ENCODE measurements at regions not wholly inside any gene's neighbourhood (a gene's known extent, or its start where the extent isn't known, plus 50 kb on each side); places are given as distances from the start of the nearest gene placed in this dataset.

DNA sequence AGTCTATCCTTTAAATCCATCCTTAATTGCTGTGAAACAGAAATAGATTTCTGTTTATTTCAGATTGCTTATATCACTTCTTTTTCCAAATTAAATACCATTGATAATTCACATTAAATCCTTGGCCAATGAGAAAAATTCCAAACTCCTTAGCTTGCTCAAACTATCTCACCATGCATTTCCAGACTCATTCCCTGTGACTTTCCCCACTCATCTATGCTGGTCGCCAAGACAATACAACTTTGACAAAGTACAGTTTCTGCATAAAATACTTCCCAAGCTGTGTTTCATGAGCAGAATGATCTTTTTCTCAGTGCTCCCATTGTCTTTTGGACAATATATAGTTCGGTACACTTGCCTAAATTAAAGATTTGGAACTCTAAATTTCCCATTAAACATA lies 575.6 kb downstream of the CPS1 start:
- no peaks in the 10 kb centered on the region for H3K36me3 Mint-ChIP-seq
- DNase-seq (ENCODE audit: extremely low spot score, unreplicated experiment), result no peak
- H3K27me3 Mint-ChIP-seq, result no peaks in the 10 kb centered on the region
- no peaks in the 10 kb centered on the region for H3K4me1 Mint-ChIP-seq (ENCODE audit: unreplicated experiment)
- H3K4me3 Mint-ChIP-seq, result no peak overlapping the region
- no peaks in the 10 kb centered on the region for H3K9me3 Mint-ChIP-seq
- no peak overlapping the region for H3K27ac Mint-ChIP-seq
- TF ChIP-seq, protein P1, sequence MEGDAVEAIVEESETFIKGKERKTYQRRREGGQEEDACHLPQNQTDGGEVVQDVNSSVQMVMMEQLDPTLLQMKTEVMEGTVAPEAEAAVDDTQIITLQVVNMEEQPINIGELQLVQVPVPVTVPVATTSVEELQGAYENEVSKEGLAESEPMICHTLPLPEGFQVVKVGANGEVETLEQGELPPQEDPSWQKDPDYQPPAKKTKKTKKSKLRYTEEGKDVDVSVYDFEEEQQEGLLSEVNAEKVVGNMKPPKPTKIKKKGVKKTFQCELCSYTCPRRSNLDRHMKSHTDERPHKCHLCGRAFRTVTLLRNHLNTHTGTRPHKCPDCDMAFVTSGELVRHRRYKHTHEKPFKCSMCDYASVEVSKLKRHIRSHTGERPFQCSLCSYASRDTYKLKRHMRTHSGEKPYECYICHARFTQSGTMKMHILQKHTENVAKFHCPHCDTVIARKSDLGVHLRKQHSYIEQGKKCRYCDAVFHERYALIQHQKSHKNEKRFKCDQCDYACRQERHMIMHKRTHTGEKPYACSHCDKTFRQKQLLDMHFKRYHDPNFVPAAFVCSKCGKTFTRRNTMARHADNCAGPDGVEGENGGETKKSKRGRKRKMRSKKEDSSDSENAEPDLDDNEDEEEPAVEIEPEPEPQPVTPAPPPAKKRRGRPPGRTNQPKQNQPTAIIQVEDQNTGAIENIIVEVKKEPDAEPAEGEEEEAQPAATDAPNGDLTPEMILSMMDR (conservative IDR thresholded peaks at IDR 0.05), result no peak

DNA sequence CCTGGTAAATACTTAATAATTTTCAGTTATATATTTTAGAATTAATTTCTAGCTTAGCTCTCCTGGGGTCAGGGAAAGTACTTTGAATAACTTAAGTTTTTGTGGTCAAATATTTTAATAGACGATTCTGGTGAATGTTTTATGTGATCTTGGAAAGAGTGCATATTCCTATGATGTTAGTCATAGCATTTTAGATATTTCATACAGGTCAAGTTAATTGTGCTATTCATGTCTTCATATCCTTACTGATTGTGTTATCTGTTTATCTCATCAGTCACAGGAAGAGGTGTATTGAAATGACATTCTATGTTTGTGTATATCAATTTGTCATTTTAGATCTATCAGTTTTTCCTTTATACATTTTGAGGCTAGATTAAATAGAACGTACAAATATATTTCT lies 576.2 kb downstream of the CPS1 start:
- Mint-ChIP-seq H3K27ac (no peak overlapping the region), H3K27me3 (no peaks in the 10 kb centered on the region), H3K4me3 (no peak overlapping the region), H3K9me3 (no peaks in the 10 kb centered on the region), H3K36me3 (no peaks in the 10 kb centered on the region), H3K4me1 (ENCODE audit: unreplicated experiment) (no peaks in the 10 kb centered on the region)
- DNase-seq (ENCODE audit: extremely low spot score, unreplicated experiment), result no peak
- TF ChIP-seq, protein P1 (conservative IDR thresholded peaks at IDR 0.05), result no peak

DNA sequence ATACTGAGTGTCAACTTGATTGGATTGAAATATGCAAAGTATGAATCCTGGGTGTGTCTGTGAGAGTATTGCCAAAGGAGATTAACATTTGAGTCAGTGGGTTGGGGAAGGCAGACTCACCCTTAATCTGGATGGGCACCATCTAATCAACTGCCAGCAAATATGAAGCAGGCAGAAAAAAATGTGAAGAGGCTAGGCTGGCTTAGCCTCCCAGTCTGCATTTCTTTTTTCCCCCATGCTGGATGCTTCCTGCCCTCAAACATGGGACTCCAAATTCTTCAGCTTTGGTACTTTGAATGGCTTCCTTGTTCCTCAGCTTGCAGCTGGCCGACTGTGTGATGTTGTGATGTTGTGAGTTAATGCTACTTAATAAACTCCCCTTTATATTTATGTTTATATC lies 577.4 kb downstream of the CPS1 start:
- TF ChIP-seq, protein P1 (conservative IDR thresholded peaks at IDR 0.05), result no peak
- H3K4me3 Mint-ChIP-seq, result no peak overlapping the region
- H3K27me3 Mint-ChIP-seq, result no peaks in the 10 kb centered on the region
- no peak for DNase-seq (ENCODE audit: extremely low spot score, unreplicated experiment)
- no peaks in the 10 kb centered on the region for H3K4me1 Mint-ChIP-seq (ENCODE audit: unreplicated experiment)
- H3K27ac Mint-ChIP-seq, result no peak overlapping the region
- no peaks in the 10 kb centered on the region for H3K9me3 Mint-ChIP-seq
- no peaks in the 10 kb centered on the region for H3K36me3 Mint-ChIP-seq

DNA sequence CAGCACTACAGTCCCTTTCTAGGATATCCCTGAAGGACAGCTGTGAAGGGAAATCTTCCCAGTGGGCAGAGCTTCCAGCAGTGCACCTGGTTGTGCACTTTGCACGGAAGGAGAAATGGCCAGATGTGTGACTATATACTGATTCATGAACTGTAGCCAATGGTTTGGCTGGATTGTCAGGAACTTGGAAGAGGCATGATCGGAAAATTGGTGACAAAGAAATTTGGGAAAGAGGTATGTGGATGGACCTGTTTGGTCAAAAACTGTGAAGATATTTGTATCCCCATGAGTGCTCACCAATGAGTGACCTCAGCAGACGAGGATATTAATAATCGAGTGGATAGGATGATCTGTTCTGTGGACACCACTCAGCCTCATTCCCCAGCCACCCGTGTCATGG lies 582.2 kb downstream of the CPS1 start:
- no peak overlapping the region for H3K27ac Mint-ChIP-seq
- no peak for DNase-seq (ENCODE audit: extremely low spot score, unreplicated experiment)
- H3K36me3 Mint-ChIP-seq, result no peaks in the 10 kb centered on the region
- TF ChIP-seq, protein P1 (conservative IDR thresholded peaks at IDR 0.05), result no peak
- no peaks in the 10 kb centered on the region for H3K4me1 Mint-ChIP-seq (ENCODE audit: unreplicated experiment)
- H3K9me3 Mint-ChIP-seq, result no peaks in the 10 kb centered on the region
- no peak overlapping the region for H3K4me3 Mint-ChIP-seq
- H3K27me3 Mint-ChIP-seq, result no peaks in the 10 kb centered on the region

DNA sequence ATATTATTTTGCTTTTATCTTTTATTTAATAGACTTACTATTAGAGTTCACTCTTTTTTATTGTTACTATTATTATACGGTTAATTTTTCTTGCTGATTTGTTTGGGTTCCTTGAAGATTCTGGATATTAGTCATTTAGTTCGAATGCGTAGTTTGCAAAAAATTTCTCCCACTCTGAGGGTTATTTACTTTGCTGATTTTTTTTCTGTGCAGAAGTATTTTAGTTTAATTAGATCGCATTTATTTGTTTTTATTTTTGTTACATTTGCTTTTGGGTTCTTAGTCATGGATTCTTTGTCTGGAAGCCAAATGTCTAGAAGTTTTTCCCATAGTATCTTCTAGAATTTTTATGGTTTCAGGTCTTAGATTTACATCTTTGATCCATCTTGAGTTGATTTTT lies 585.2 kb downstream of the CPS1 start:
- no peaks in the 10 kb centered on the region for H3K4me1 Mint-ChIP-seq (ENCODE audit: unreplicated experiment)
- no peaks in the 10 kb centered on the region for H3K27me3 Mint-ChIP-seq
- no peaks in the 10 kb centered on the region for H3K9me3 Mint-ChIP-seq
- DNase-seq (ENCODE audit: extremely low spot score, unreplicated experiment), result no peak
- TF ChIP-seq, protein P1 (conservative IDR thresholded peaks at IDR 0.05), result no peak
- H3K27ac Mint-ChIP-seq, result no peak overlapping the region
- no peak overlapping the region for H3K4me3 Mint-ChIP-seq
- no peaks in the 10 kb centered on the region for H3K36me3 Mint-ChIP-seq

DNA sequence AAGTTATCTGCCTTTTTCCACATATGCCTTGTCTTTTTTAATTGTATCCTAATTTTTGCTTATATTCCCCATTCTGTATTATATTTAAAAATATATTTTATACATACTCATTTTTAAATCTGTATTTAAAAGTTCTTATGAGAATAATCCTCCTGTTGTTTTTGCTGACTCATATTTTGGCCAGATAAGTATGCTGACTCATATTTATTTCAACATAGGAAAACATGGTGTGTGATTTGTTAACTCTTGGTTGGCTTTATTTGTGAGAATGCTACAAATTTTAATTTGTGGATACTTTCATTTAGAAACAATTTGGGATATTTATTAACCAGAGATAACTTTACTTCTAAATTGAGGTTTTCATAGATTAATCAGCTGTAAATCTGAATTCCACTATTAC lies 587.7 kb downstream of the CPS1 start:
- no peak for DNase-seq (ENCODE audit: extremely low spot score, unreplicated experiment)
- TF ChIP-seq, protein P1 (conservative IDR thresholded peaks at IDR 0.05), result no peak
- H3K27me3 Mint-ChIP-seq, result no peaks in the 10 kb centered on the region
- H3K4me3 Mint-ChIP-seq, result no peak overlapping the region
- no peaks in the 10 kb centered on the region for H3K4me1 Mint-ChIP-seq (ENCODE audit: unreplicated experiment)
- H3K9me3 Mint-ChIP-seq, result no peaks in the 10 kb centered on the region
- H3K27ac Mint-ChIP-seq, result no peak overlapping the region
- no peaks in the 10 kb centered on the region for H3K36me3 Mint-ChIP-seq
